ENCODE measurements at regions not wholly inside any gene's neighbourhood (a gene's known extent, or its start where the extent isn't known, plus 50 kb on each side); places are given as distances from the start of the nearest gene placed in this dataset.

GRCh38 chr2:16840496-16841172 lies 175.0 kb upstream of the CYRIA start:
- TF ChIP-seq, protein P1, sequence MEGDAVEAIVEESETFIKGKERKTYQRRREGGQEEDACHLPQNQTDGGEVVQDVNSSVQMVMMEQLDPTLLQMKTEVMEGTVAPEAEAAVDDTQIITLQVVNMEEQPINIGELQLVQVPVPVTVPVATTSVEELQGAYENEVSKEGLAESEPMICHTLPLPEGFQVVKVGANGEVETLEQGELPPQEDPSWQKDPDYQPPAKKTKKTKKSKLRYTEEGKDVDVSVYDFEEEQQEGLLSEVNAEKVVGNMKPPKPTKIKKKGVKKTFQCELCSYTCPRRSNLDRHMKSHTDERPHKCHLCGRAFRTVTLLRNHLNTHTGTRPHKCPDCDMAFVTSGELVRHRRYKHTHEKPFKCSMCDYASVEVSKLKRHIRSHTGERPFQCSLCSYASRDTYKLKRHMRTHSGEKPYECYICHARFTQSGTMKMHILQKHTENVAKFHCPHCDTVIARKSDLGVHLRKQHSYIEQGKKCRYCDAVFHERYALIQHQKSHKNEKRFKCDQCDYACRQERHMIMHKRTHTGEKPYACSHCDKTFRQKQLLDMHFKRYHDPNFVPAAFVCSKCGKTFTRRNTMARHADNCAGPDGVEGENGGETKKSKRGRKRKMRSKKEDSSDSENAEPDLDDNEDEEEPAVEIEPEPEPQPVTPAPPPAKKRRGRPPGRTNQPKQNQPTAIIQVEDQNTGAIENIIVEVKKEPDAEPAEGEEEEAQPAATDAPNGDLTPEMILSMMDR (IDR thresholded peaks at IDR 0.05), result no peak
- ATAC-seq (ENCODE audit: low FRiP score) (no peak), DNase-seq (ENCODE audit: low spot score) (no peak)

GRCh38 chr2:16832910-16833309 lies 167.3 kb upstream of the CYRIA start:
- DNase-seq (ENCODE audit: low spot score) (no peak), ATAC-seq (ENCODE audit: low FRiP score) (no peak)
- TF ChIP-seq, protein P1 (IDR thresholded peaks at IDR 0.05), result no peak

- ATAC-seq (ENCODE audit: low FRiP score) (no peak), DNase-seq (ENCODE audit: low spot score) (no peak)
- TF ChIP-seq, protein P1 (IDR thresholded peaks at IDR 0.05), result no peak
Observed at GRCh38 chr2:16828828-16829160, 163.2 kb upstream of the CYRIA start.

DNA sequence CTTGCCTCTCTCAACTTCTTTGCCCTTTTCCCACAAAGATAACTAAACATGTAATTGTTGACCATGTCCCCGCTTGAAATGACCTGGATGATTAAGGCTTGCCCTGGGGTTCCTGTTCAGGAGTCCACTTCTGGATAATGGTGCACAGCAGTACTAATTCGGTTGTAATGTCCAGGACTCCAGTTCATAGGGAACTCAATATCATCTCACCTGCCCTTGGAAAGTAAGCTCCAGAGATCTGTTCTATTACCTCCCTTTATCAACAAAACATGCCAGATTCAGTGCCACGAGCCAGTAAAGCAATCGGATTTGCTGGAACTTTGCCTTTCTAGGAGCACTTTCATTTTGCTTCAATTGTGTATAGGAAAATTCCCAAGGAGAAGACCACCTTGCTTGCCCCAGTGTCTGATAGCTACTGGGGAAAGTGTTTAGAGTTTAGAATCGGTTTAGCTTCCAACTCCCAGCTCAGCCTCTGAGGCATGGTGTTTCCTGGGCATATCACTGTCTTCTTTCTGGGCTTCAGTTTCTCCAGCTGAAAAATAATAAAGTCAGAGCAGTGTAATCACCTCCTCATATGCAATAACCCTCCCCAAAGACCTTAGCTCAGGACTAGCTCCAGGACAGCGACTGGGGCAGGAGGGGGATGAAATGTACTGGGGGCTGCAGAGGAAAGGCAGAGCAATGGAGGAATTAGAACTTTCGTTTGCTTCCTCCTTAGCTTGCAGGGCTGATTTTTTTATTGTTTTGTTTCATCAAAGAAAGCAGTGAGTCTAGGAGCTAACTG lies 162.6 kb upstream of the CYRIA start:
- DNase-seq (ENCODE audit: low spot score), result no peak
- ATAC-seq (ENCODE audit: low FRiP score), result no peak
- TF ChIP-seq, protein P1 (IDR thresholded peaks at IDR 0.05), result no peak

DNA sequence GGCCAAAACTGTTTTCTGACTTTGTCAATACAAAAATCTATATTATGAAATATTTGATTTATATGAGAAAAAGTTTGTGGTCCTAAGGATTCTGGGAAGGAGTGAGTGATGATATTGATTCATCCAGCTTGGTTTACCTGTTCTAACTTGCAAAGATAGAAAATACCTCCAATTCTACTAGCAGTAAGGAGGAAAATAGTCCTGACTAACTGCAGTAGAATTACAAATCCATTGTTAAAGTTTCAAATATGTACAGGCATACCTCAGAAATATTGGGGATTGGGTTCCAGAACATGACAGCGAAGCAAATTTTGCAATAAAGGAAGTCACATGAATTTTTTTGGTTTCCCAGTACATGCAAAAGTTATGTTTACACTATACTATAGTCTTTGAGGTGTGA lies 158.8 kb upstream of the CYRIA start:
- ATAC-seq (ENCODE audit: low FRiP score), result no peak
- TF ChIP-seq, protein P1 (IDR thresholded peaks at IDR 0.05), result no peak

DNA sequence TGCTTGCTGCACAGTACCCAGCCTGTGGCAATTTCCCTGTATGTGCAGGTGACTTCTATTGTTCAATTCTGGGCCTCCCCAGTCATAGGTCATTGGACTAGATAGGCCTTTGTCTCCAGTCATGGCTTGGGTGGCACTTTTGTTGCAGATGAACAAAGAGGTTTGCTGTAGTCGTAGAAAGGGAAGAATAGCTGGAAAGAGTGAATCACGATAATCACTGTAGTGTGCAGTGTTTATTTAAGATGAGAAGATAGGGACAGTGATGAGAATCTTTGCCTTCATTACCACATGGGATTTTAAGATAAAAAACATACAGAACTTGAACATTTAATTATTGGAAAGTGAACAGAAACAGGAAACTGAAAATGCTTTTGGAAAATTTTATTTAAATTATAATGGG lies 156.1 kb upstream of the CYRIA start:
- ATAC-seq (ENCODE audit: low FRiP score) (no peak), DNase-seq (ENCODE audit: low spot score) (no peak)
- TF ChIP-seq, protein P1 (IDR thresholded peaks at IDR 0.05), result no peak

More for the DNA sequence above, 158.8 kb upstream of the CYRIA start:
- no peak for DNase-seq (ENCODE audit: low spot score)

DNA sequence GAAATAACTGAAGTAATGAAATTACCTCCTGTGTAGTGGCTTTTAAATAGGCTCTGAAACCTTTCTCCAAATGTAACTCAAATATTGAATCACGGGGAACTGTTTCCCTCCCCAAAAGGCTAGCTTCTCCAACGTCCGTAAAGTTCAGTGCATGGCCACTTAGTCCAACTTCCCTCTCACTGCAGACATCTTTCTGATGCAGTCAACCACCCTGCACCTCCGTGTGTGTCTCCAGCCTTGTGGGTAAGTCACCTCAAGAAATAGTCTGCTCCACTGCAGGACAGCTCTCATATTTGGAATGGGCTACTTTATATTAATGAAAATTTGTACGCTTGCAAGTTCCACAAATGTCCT lies 152.5 kb upstream of the CYRIA start:
- TF ChIP-seq, protein P1 (IDR thresholded peaks at IDR 0.05), result no peak
- no peak for DNase-seq (ENCODE audit: low spot score)
- no peak for ATAC-seq (ENCODE audit: low FRiP score)
